Ishikawa (cell line): ENCODE measurements at regions not wholly inside any gene's neighbourhood (a gene's known extent, or its start where the extent isn't known, plus 50 kb on each side); places are given as distances from the start of the nearest gene placed in this dataset.

Experiments used
- CEBPB ChIP-seq: IDR thresholded peaks from 2 replicates; pipeline ENCODE4 v1.6.1; 2012
- CREB1 ChIP-seq: IDR thresholded peaks from 2 replicates; pipeline ENCODE4 v1.6.1; 2012; ENCODE audit warnings: low read depth
- EGR1 ChIP-seq: IDR thresholded peaks from 2 replicates; pipeline ENCODE4 v1.6.1; 2012
- EP300 ChIP-seq: IDR thresholded peaks from 2 replicates; pipeline ENCODE4 v1.6.1; 2012; ENCODE audit warnings: borderline replicate concordance
- MAX ChIP-seq: IDR thresholded peaks from 2 replicates; pipeline ENCODE4 v1.6.1; 2012
- NFIC ChIP-seq: IDR thresholded peaks from 2 replicates; pipeline ENCODE4 v1.6.1; 2012
- RAD21 ChIP-seq: IDR thresholded peaks from 2 replicates; pipeline ENCODE4 v1.6.1; 2012; ENCODE audit warnings: low read depth
- REST ChIP-seq: IDR thresholded peaks from 2 replicates; pipeline ENCODE4 v1.6.1; 2012; ENCODE audit warnings: low read depth, mild to moderate bottlenecking
- TAF1 ChIP-seq: IDR thresholded peaks from 2 replicates; pipeline ENCODE4 v1.6.1; 2012; ENCODE audit warnings: low read depth, mild to moderate bottlenecking
- TCF12 ChIP-seq: IDR thresholded peaks from 2 replicates; pipeline ENCODE4 v1.6.1; 2012; ENCODE audit warnings: low read depth
- TEAD4 ChIP-seq: IDR thresholded peaks from 2 replicates; pipeline ENCODE4 v1.6.1; 2012
- USF1 ChIP-seq: IDR thresholded peaks from 2 replicates; pipeline ENCODE4 v1.6.1; 2012
- YY1 ChIP-seq: IDR thresholded peaks from 2 replicates; pipeline ENCODE4 v1.6.1; 2012; ENCODE audit warnings: low read depth

GRCh38 chr18:53789376-53790247 lies 434.9 kb downstream of the MBD2 start:
- TF ChIP-seq CEBPB = no peak
- no peak for TF ChIP-seq USF1
- TF ChIP-seq YY1 = no peak
- no peak for TF ChIP-seq TCF12
- no peak for TF ChIP-seq CREB1
- TF ChIP-seq TEAD4 = no peak
- TF ChIP-seq TAF1 = no peak
- TF ChIP-seq NFIC = no peak
- no peak for TF ChIP-seq MAX
- TF ChIP-seq EGR1 = no peak
- TF ChIP-seq REST = no peak
- no peak for TF ChIP-seq EP300
- TF ChIP-seq RAD21 = no peak
